Hippocampal formation (tissue), 2 donors: ENCODE measurements at regions not wholly inside any gene's neighbourhood (a gene's known extent, or its start where the extent isn't known, plus 50 kb on each side); places are given as distances from the start of the nearest gene placed in this dataset.

Experiments used
- DNase-seq, 2 donors: peaks; one replicate each; lab custom pipeline; 2025; lab: John Stamatoyannopoulos, UW

DNA sequence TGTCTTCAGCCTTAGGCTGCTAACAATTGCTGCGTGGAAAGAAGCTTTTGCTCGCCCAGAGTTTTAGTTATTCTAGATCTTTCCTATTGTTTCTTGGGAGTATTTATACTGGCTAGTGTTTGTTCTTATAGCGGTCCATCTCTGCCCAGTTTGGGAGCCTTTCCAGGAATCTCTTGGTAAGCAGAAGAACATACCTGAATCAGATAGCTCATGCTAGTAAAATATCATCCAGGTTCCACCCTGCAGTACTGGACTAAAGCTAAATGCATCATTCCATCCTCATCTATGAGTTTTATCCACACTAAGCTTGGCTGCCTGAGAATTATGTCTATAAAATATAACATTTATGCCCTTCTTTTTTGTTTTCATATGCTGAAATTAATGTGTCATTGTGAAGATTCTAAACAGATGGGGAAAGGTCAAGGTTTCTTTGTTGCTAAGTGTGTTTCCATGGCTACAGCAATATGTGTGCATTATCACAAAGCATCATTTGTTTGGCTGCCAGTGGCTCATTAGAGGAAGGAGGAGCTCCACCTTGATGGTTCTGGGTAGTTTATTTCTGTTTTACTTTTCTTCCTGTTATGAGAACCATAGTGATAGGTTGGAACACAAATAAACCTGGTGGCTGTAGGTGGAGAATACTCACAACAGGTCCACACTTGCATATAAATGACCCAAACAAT, 182.8 kb downstream of the PIK3C3 start:
- DNase-seq: no peak

DNA sequence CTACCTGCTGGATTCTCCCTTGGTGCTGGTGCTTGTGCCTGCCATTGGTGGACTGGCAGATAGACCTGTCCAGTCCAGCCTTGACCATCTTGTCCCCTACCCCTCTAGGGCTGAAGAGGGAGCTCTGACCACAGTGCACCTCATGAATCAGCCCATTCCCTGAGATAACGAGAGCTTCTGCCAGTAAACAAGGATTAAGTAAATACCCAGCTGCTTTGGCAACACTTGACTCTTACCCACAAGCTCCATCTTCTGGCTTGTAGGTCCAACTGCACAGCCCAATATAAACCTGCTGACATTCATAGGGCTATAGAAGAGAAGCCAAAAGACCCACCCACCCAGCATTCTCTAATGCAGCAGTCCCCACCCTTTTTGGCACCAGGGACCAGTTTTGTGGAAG, 186.4 kb downstream of the PIK3C3 start:
- DNase-seq: no peak

DNA sequence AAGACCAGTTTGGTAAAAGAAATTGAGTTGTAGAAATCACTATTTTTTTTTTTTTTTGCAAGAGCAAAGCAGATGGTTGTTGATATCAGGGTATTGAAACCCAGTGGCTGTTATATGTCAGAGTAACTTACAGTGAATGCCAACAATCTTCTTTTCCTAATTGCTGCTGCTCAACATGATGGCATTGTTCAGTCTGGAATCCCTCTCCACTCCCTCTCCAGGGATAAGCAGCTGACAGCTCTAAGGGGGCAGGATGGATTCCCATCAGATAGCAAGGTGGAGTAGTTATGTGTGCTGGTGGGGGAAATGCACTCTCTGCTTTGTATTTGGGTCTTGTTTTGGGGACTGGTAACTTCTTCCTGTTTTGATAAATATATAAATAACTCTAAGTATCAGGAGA, 200.0 kb downstream of the PIK3C3 start:
- no peak for DNase-seq

DNA sequence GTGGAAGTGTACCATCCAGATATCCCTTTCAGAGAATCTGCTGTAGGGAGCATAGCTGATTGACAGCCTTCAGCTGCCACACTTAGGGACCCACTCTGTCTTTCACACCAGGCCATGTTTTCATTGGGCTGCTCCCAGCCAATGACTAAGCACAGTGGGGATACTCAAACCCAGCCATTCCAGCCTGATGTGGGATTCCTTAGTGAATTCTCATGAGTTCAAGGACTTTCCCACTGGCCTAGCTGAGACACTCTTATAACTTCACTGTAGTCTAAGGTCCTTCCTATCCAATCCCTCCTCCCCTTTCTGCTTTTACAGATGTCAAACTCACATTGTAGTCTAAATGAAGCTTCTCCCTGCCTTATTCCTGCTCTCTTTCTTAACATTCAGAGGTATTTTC, 201.2 kb downstream of the PIK3C3 start:
- no peak for DNase-seq

DNA sequence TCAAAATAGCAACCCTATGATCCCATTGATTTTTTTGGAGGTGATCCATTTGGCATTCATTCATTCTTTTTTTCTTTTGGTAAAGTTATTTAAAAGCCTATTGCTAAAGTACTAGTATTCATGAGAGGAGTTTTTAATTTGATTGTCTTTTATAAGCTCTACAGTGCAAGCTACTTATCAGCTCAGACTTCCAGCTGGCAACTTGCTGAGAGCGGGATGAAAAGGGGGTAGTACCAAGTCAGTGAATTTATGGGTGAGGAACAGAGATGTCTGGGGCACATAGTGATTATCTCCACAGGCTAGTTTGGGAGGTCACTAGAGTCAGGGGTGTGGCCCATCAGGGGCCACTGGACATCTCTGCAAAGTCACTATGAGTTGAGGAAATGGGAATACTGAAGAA, 202.4 kb downstream of the PIK3C3 start:
- no peak for DNase-seq

DNA sequence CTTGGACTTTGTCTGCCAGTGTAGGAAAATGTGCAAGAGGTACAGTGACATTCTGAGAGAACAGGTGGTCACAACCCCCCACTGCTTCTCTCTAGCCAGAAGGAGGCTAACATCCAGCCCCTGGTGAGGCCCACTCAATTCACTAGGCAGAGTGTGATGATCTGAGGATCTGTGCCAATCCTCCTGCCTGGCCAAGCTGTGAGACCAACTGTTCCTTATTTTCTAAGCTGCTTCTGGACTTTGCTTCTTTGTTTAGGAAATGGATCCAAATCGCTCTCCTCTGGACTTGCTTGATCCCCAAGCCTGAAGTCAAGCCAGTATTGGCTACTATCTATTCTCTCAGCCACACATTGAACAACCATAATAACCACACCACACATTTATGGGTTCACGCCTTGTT, 202.8 kb downstream of the PIK3C3 start:
- no peak for DNase-seq

DNA sequence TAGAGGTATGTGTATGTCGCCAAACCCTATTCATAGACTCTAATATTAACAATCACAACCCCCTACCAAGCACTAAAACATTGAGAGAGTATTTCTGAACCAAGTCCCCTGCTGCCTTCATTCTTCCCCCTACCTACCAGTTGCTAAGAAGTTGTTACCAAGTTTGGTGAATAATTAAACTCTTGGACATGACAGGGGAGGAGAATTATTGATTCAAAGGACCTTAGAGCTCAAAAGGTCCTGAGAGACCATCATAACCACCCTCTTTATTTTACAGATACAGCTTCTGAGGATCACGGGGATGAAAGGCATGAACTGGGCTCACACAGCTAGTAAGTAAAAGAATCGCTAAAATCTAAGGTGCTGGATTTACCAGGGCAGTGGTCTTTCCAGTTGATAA, 204.1 kb downstream of the PIK3C3 start:
- DNase-seq: no peak

DNA sequence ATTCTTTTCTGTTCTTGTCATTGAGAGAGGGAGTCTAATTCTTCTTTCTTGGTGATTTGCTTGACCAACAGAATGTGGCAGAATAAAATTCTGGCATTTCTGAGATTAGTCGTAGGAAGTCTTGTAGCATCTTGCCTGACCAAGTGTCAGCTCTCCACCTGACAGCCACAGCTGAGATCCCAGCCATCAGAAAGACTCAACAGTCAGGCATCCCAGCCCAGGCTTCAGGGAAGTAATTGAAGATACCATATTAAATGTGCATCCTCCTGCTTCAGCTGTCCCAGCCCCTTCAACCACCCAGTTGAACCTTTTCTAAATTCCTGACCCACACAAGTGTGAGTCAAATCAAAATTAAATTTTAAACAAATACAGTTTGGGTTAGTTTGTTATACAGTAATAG, 208.3 kb downstream of the PIK3C3 start:
- no peak for DNase-seq

DNA sequence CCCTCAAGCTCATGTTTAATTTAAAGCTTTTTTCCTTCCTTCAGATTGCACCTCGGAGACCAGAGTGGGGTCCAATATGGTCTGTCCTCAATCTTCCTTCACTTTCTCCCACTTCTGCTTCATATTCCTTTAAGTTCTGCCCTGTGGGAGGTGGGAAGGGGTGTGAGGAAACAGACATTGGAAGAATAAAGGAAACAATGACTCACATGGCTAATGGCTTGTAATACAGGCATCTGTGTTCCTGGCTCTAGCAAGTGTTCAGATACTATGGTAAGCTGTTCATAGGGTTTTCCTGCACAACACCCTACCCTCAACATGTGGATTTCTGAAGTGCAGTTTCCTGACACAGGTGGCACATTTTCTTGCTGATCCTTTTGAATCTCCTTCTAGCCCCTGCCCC, 209.5 kb downstream of the PIK3C3 start:
- no peak for DNase-seq

DNA sequence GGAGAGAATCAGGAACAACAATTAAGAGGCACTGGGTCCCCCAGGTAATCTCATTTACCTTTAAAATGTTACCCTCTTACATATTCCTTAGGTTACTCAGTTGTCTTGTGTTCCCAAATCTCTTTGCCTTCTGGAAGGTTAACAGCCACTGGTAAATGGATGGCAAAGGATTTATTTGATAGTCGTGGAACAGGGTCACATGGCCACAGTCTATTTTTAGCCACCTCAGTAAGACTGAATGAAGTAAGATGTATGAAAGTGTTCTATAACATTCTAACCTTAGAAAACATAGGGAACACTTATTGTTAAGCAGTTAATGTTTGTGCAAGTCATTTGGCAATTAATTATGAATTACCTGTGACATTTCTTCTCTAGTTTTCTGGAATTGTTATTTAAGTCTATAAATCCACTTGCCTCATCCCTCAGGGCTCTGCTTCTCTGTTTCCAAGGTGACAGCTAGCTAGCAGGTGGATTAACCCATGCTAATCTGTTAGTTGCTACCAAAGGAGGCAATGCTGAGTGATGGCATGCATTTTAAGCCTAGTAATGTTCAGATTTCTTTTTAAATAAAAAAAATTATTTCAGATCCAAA, 211.0 kb downstream of the PIK3C3 start:
- no peak for DNase-seq

DNA sequence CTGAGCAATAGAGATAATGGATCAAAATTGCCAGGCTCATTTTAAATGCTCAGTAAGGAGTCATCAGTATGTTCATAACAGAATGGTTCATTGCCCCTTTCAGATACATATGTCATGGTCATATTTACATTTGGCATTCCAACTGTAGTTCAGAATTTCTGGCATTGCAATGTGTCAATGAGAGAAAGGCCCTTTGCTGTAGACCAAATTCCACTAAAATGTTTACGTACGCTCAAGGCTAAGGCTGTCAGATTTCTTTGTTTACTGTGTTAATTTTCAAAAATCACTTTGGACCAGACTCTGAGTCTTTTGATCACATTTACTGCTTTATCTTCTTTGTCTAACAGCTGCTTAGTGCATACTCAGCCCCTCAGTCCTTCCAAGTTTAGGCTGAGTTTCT, 213.5 kb downstream of the PIK3C3 start:
- no peak for DNase-seq

DNA sequence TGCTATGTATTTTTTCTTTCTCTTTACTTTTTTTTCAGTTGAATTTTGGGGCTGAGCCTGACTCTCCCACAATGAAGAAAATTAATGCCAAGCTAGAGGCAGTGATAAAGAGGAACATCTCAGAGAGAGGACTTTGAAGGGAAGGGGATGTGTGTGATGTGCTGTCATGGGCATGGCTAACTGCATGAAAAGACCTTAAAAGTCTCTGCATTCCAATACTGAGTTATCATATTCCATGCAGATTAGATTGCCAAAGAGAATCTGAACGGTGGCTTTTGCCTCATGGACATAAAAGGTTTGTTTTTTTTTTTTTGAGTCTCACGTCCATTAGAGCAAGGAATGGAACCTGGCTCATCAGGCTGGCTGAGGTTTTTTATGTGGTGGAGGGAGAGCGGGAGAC, 213.9 kb downstream of the PIK3C3 start:
- DNase-seq: no peak

DNA sequence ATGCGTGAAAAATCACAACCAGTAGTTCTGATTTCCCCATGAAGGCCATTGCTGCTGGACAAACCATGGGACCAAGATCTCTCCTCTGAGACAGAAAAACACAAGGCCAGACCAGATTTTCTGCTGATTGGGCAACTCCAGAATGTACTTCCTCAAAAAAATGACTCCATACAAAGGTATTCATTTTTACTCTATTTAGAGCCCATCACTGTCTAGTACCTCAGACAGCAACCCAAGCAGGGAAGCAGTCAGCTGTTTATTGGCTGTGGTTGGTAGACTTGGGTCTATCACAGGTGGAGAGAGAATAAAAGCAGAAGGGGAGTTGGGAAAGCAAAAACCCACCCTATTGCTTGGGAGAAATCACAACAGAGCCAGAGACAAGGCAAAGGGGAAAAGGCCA, 219.9 kb downstream of the PIK3C3 start:
- DNase-seq: no peak

DNA sequence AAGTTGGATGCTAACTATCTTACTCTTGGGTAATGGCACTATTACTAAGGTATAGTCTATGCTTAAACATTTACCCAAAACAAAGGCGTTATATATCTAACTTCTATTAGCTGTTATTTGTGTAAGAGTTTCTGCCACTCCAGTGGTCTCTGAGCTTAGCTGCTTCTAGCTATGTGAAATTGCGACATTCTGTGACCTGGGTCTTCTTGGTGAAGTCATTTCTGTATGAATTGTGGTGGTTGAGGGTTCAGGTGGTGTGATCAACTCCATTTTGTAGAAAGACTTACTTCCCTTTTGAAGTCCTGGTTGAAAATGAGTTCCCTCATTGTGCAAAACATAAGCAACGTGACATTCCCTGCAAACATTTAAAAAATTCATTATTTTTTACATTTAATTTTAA, 221.6 kb downstream of the PIK3C3 start:
- DNase-seq: no peak

DNA sequence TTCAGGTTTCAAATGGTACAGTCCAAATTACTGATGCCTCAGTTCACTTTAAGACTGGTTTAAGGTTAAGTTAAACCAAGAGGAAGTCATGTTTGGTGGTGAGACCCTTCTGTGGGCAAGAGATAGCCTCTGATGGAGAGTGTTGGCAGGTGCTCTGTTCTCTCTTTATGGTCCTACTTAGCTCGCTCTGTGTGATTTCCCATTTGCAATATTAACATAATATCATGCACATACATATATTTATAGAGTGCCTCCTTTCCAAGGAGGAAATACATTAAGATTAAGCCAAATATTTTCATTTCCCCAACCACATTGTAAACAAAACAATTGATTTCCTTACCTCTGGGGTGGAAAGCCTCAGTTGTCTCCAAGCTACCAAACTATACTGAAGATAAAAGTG, 222.4 kb downstream of the PIK3C3 start:
- DNase-seq: no peak

DNA sequence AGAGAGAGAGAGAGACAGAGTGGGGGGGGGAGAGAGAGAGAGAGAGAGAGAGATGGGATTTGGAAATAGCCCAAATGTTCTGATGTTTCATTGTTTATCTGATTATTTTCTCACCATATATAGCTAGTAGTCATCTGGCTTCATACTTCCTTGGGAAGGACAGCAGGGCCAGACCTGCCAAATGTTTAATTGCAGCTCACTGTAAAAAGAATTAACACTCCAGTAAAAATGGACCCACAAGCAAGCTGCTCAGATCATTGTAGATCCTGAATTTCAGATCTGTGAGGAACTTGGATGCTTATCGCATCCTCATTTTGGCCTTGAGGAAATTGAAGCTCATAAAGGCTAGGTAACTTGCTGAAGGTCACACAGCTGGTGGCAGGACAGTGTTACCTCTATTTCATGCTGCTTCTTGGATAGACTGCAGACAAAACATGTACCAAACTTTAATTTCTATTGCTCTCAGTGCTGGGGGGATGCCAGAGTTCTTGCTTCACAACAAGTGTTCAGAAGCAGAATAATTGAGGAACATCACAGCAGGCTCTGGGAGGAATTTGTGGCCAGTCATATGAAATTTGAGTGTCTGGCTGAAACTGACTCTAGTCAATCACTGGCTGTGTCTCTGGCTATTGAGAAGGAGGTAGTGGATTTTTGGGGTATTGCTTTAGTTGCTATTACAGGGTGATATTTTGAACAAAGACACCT, 223.5 kb downstream of the PIK3C3 start:
- DNase-seq: no peak

DNA sequence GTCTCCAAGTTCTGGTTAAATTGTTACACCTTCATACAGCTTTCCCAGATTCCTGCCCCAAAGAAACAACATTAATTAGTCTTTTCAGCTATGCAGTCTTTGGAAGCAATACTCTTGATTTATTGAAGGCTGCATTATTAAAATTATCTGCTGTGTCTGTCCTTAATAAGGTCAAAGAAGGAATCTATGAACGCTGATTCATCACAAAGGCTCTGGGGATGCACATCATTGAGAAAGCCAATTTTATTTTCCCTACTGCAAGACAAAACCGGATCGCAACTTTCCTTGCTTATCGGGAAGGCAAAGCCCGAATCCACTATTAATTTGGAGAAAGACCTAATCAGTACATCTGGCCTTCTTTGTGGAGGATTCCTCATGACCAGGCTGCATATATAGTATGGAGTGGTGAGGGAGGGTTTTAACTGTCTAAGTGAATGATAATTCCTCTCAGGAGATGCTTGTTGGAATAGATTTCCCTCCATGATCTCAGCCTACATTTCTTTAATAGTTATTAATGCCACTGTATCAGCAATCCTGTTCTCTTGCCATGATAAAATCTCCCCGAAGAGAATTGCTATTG, 224.6 kb downstream of the PIK3C3 start:
- no peak for DNase-seq

DNA sequence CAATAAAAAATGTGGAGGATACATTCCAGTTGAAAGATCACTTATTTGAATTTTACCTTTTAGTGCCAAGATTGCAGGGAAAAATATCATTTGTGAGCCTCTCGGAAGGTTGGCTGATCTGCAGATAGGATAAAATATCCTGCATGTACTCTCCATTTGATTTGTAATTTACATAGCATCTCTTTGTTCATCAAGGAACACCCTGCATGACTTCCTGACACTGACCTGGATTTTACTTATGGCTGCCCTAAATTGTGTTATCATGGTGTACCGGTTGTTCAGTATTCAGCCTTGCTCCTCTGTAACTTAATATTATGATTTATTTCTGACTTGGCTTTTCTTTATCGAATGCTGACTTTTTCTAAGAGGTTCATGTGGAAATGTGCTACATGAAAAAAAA, 226.4 kb downstream of the PIK3C3 start:
- no peak for DNase-seq

DNA sequence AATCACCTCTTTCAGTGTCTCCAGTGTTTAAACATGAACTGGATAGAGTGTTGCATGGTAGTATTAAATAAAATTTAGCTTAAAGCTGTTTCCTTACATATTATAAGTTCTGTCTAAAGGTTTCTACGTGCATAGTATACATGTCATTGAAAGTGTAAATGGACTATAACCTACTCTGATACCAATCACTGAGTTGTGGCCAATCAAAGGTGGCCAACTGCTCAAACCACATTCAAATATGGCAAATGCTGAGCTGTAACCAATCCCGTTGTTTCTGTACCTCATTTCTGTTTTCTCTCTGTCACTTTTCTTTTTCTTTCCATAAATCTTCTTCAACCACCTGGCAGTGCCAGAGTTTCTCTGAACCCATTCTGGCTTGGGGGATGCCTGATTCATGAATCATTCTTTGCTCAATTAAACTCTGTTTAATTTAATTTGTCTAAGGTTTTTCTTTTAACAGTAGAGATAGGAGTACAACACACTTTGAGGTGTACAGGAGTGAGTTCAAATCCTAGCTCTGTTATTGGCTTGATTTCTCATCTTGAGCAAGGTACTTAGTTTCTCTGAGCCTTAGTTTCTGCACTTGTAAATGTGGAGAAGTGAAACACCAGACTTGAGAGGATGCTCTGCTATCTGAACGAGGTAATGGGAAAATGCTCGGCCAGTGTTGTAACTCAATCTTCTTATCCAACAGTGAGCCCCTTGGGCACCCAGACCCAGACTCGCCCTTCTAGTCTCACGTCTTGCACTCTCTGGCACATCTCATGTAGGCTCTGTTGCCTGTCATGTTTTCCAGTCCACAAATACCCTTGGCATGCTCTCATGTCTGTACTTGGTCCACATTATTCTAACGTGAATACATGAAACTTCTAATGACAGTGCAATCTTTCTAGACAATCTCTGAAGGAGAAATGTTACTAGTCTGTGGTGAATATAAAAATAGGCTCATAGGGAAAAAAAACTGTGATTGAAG, 228.0 kb downstream of the PIK3C3 start:
- no peak for DNase-seq

DNA sequence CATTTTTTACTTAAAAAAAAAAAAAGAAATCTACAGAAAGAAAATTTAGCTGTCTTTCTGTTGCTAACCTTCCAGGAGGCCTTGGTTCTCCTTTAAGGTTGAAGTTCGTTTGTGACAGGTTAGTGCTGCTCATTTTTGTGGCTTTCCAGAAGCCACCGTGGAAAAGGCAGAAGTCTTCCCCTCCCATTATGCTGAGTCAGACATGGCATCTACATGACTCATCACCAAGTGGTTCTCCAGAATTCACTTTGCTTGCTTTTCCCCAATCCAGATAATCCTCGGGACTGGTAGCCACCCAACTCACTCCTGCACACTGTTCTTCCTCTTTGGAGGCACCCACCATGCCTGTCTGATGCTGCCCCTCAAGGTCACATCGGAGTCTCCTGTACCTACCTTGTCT, 228.7 kb downstream of the PIK3C3 start:
- DNase-seq: no peak

DNA sequence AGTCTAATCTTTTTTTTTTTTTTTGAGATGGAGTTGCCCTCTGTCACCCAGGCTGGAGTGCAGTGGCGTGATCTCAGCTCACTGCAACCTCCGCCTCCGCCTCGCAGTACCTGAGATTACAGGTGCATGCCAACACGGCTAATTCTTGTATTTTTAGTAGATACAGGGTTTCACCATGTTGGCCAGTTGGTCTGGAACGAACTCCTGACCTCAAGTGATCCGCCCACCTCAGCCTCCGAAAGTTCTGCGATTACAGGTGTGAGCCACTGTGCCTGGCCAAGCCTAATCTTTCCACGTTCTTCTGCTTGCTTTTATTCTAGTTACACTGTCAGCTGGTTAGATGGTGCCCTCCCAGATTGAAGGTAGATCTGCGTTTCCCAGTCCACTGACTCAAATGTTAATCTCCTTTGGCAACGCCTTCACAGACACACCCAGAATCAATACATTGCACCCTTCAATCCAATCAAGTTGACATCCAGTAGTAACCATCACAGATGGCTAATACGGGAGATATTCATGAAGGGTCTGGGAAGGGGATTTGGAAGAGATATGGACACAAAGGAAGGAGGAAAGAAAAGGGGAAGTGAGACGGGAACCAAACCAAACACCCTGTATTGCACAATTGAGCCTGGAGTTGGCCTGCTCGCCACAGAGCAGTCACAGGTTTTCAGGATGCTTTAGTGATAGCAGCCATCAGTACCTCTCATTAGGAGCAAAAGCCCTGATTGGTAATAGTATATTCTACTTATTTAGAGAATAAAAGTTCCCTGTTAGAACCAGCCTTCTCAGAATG, 229.8 kb downstream of the PIK3C3 start:
- DNase-seq: no peak
